HCT116 (cell line): ENCODE measurements at regions not wholly inside any gene's neighbourhood (a gene's known extent, or its start where the extent isn't known, plus 50 kb on each side); places are given as distances from the start of the nearest gene placed in this dataset.

Experiments
- ATF3 ChIP-seq: IDR thresholded peaks from 2 replicates; pipeline ENCODE4 v1.6.1; 2012
- CTCF ChIP-seq, 3 experiments: fragments of 200-600 bp in 1 of 3; sonication (generic) in 1 of 3; IDR thresholded peaks in 2 of 3; conservative IDR thresholded peaks in 1 of 3; 2 replicates each; pipeline ENCODE4 v1.5.1; 2012 to 2017; ENCODE audit warnings: low read depth in 2 of 3, low read length in 2 of 3, antibody characterized with exemption in 1 of 3, borderline replicate concordance in 1 of 3, control low read depth in 1 of 3, mild to moderate bottlenecking in 1 of 3, mixed read lengths in 1 of 3, mixed run types in 1 of 3, moderate library complexity in 1 of 3; ENCODE audit not compliant: insufficient read depth in 1 of 3
- EZH2 ChIP-seq: fragments of 200-600 bp; sonication (generic); IDR thresholded peaks from 2 replicates; pipeline ENCODE4 v1.6.1; 2017; ENCODE audit warnings: antibody characterized with exemption, mixed run types
- EZH2phosphoT487 ChIP-seq: fragments of 200-600 bp; IDR thresholded peaks from 2 replicates; pipeline ENCODE4 v1.6.1; 2018; ENCODE audit warnings: antibody characterized with exemption, borderline replicate concordance
- JUND ChIP-seq: IDR thresholded peaks from 2 replicates; pipeline ENCODE4 v1.6.1; 2012
- POLR2A ChIP-seq: IDR thresholded peaks from 2 replicates; pipeline ENCODE4 v1.7.0; 2011; ENCODE audit warnings: borderline replicate concordance; ENCODE audit not compliant: insufficient read depth, insufficient read length; ENCODE audit errors: extremely low read depth
- POLR2AphosphoS5 ChIP-seq: IDR thresholded peaks from 2 replicates; pipeline ENCODE4 v1.6.1; 2011; ENCODE audit warnings: mild to moderate bottlenecking, low read depth, low read length, moderate library complexity
- ZBTB33 ChIP-seq: IDR thresholded peaks from 2 replicates; pipeline ENCODE4 v1.6.1; 2011; ENCODE audit warnings: mild to moderate bottlenecking, low read length, moderate library complexity; ENCODE audit not compliant: insufficient replicate concordance; ENCODE audit errors: extremely low read depth
- ZNF274 ChIP-seq: fragments of 200-500 bp; sonication (Bioruptor generic); IDR thresholded peaks from 2 replicates; pipeline ENCODE4 v1.6.1; 2014; ENCODE audit warnings: mild to moderate bottlenecking, low read depth, low read length, inconsistent platforms

GRCh38 chr14:94863366-94863765, 93.5 kb upstream of the GSC start:
- TF ChIP-seq CTCF (IDR thresholded peaks at IDR 0.05 in 2 of 3, conservative IDR thresholded peaks at IDR 0.05 in 1 of 3; ENCODE audit: borderline replicate concordance in 1 of 3, insufficient read depth in 1 of 3, low read depth in 2 of 3, low read length in 2 of 3) (no peak), ZNF274 (no peak), EZH2 (no peak), POLR2AphosphoS5 (no peak), ZBTB33 (no peak), JUND (no peak), EZH2phosphoT487 (no peak), ATF3 (no peak), POLR2A (no peak)
